Stimulated activated CD4-positive, alpha-beta T cell treated with anti-CD3 and anti-CD28 coated beads, Interleukin-4, amount 100 ng/mL, for 48 hours (primary cell): ENCODE measurements at regions not wholly inside any gene's neighbourhood (a gene's known extent, or its start where the extent isn't known, plus 50 kb on each side); places are given as distances from the start of the nearest gene placed in this dataset.
"Not testable (repeated sequence)": the region's sequence is repeated elsewhere in the genome, so short reads cannot be mapped to it uniquely, and the experiment has no call there.

Experiments
- DNase-seq, 2 donors: peaks; one replicate each; pipeline ENCODE4 v3.0.0-alpha.2; 2020; ENCODE audit warnings: low read depth in 2 of 2

- not testable (repeated sequence) for DNase-seq
These were observed 311.2 kb upstream of the SOX4 start for GRCh38 chr6:21282360-21282759.

GRCh38 chr6:21284166-21284565, 309.4 kb upstream of the SOX4 start:
- DNase-seq, result no peak

GRCh38 chr6:21284706-21285105, 308.8 kb upstream of the SOX4 start:
- DNase-seq, result no peak

GRCh38 chr6:21294144-21294543, 299.4 kb upstream of the SOX4 start:
- no peak for DNase-seq

- no peak for DNase-seq
These were observed 297.9 kb upstream of the SOX4 start for GRCh38 chr6:21295506-21296240.

GRCh38 chr6:21297665-21298064, 295.9 kb upstream of the SOX4 start:
- DNase-seq, result no peak

- DNase-seq, result no peak
These were observed 294.3 kb upstream of the SOX4 start for GRCh38 chr6:21299216-21299615.

- no peak for DNase-seq
These were observed 293.1 kb upstream of the SOX4 start for GRCh38 chr6:21300439-21300838.

- DNase-seq, result no peak
These were observed 287.6 kb upstream of the SOX4 start for GRCh38 chr6:21305893-21306332.

- DNase-seq, result no peak
These were observed 287.0 kb upstream of the SOX4 start for GRCh38 chr6:21306546-21306945.

- DNase-seq, result no peak
These were observed 283.7 kb upstream of the SOX4 start for GRCh38 chr6:21309807-21310221.

GRCh38 chr6:21310568-21311140, 282.9 kb upstream of the SOX4 start:
- DNase-seq, result no peak

- DNase-seq, result no peak
These were observed 281.4 kb upstream of the SOX4 start for GRCh38 chr6:21312118-21312517.

GRCh38 chr6:21317642-21318041, 275.9 kb upstream of the SOX4 start:
- no peak for DNase-seq

GRCh38 chr6:21321076-21321475, 272.5 kb upstream of the SOX4 start:
- DNase-seq, result no peak

GRCh38 chr6:21321531-21321930, 272.0 kb upstream of the SOX4 start:
- DNase-seq, result no peak

- DNase-seq, result no peak
These were observed 270.0 kb upstream of the SOX4 start for GRCh38 chr6:21323577-21323976.

- no peak for DNase-seq
These were observed 268.2 kb upstream of the SOX4 start for GRCh38 chr6:21325201-21325856.

- no peak for DNase-seq
These were observed 266.0 kb upstream of the SOX4 start for GRCh38 chr6:21327326-21328112.

- no peak for DNase-seq
These were observed 262.3 kb upstream of the SOX4 start for GRCh38 chr6:21331235-21331634.

- no peak for DNase-seq
These were observed 261.5 kb upstream of the SOX4 start for GRCh38 chr6:21332077-21332476.

GRCh38 chr6:21332660-21333059, 260.9 kb upstream of the SOX4 start:
- no peak for DNase-seq
